ENCODE measurements at regions not wholly inside any gene's neighbourhood (a gene's known extent, or its start where the extent isn't known, plus 50 kb on each side); places are given as distances from the start of the nearest gene placed in this dataset.
"Not testable (repeated sequence)": the region's sequence is repeated elsewhere in the genome, so short reads cannot be mapped to it uniquely, and the experiment has no call there.

DNA sequence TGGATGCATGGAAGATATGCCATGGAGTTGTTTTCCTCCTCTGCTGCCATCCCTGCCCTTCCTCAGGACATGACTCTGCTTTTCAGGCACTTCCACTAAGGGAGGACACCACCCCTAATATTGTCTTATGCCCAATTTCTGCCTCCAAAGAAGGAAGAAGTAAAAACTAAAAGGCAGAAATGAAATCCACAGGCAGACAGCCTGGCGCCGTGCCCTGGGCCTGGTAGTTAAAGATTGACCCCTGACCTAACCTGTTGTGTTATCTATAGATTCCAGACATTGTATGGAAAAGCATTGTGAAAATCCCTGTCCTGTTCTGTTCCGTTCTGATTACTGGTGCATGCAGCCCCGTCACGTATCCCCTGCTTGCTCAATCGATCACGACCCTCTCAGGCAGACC lies 80.1 kb upstream of the PLAC8 start:
- TF ChIP-seq, protein P1, sequence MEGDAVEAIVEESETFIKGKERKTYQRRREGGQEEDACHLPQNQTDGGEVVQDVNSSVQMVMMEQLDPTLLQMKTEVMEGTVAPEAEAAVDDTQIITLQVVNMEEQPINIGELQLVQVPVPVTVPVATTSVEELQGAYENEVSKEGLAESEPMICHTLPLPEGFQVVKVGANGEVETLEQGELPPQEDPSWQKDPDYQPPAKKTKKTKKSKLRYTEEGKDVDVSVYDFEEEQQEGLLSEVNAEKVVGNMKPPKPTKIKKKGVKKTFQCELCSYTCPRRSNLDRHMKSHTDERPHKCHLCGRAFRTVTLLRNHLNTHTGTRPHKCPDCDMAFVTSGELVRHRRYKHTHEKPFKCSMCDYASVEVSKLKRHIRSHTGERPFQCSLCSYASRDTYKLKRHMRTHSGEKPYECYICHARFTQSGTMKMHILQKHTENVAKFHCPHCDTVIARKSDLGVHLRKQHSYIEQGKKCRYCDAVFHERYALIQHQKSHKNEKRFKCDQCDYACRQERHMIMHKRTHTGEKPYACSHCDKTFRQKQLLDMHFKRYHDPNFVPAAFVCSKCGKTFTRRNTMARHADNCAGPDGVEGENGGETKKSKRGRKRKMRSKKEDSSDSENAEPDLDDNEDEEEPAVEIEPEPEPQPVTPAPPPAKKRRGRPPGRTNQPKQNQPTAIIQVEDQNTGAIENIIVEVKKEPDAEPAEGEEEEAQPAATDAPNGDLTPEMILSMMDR (IDR thresholded peaks at IDR 0.05): not testable (repeated sequence)
- TF ChIP-seq POLR2AphosphoS5 (IDR thresholded peaks at IDR 0.05): not testable (repeated sequence)
